Ishikawa (cell line): ENCODE measurements at regions not wholly inside any gene's neighbourhood (a gene's known extent, or its start where the extent isn't known, plus 50 kb on each side); places are given as distances from the start of the nearest gene placed in this dataset.

Source experiments
- CEBPB ChIP-seq: IDR thresholded peaks from 2 replicates; pipeline ENCODE4 v1.6.1; 2012
- CREB1 ChIP-seq: IDR thresholded peaks from 2 replicates; pipeline ENCODE4 v1.6.1; 2012; ENCODE audit warnings: low read depth
- EGR1 ChIP-seq: IDR thresholded peaks from 2 replicates; pipeline ENCODE4 v1.6.1; 2012
- EP300 ChIP-seq: IDR thresholded peaks from 2 replicates; pipeline ENCODE4 v1.6.1; 2012; ENCODE audit warnings: borderline replicate concordance
- FOXM1 ChIP-seq: IDR thresholded peaks from 2 replicates; pipeline ENCODE4 v1.6.1; 2012; ENCODE audit warnings: low read depth, borderline replicate concordance
- MAX ChIP-seq: IDR thresholded peaks from 2 replicates; pipeline ENCODE4 v1.6.1; 2012
- NFIC ChIP-seq: IDR thresholded peaks from 2 replicates; pipeline ENCODE4 v1.6.1; 2012
- RAD21 ChIP-seq: IDR thresholded peaks from 2 replicates; pipeline ENCODE4 v1.6.1; 2012; ENCODE audit warnings: low read depth
- TAF1 ChIP-seq: IDR thresholded peaks from 2 replicates; pipeline ENCODE4 v1.6.1; 2012; ENCODE audit warnings: low read depth, mild to moderate bottlenecking
- TCF12 ChIP-seq: IDR thresholded peaks from 2 replicates; pipeline ENCODE4 v1.6.1; 2012; ENCODE audit warnings: low read depth
- TEAD4 ChIP-seq: IDR thresholded peaks from 2 replicates; pipeline ENCODE4 v1.6.1; 2012
- YY1 ChIP-seq: IDR thresholded peaks from 2 replicates; pipeline ENCODE4 v1.6.1; 2012; ENCODE audit warnings: low read depth
- ZBTB7A ChIP-seq: IDR thresholded peaks from 2 replicates; pipeline ENCODE4 v1.6.1; 2012; ENCODE audit warnings: low read depth
- TF ChIP-seq, protein P1 (sequence below): IDR thresholded peaks from 2 replicates; pipeline ENCODE4 v1.6.1; 2012
- TF ChIP-seq, protein P2 (sequence below): IDR thresholded peaks from 2 replicates; pipeline ENCODE4 v1.6.1; 2012; ENCODE audit warnings: low read depth, mild to moderate bottlenecking

DNA sequence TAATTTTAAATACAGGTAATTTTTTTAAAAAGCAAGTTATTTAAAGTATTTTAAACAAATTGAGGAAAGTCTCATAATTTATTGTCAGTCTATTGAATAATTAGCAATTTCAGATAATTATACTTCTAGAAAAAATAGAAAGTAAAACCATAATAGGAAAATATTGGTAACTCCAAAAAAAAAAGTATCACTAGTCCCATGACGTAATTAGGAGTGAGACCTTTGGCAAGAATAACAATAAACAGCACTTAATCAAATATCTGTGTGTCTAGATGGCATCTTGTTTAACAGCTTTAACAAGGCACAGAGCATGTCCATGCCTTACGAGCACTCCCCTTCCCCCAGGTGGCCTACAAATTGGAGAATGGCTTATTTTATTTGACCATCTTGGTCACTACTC is 1683.6 kb upstream of the AGA start:
- TF ChIP-seq TAF1: no peak
- TF ChIP-seq TCF12: no peak
- TF ChIP-seq FOXM1: no peak
- TF ChIP-seq YY1: no peak
- no peak for TF ChIP-seq NFIC
- no peak for TF ChIP-seq CREB1
- TF ChIP-seq EGR1: no peak

DNA sequence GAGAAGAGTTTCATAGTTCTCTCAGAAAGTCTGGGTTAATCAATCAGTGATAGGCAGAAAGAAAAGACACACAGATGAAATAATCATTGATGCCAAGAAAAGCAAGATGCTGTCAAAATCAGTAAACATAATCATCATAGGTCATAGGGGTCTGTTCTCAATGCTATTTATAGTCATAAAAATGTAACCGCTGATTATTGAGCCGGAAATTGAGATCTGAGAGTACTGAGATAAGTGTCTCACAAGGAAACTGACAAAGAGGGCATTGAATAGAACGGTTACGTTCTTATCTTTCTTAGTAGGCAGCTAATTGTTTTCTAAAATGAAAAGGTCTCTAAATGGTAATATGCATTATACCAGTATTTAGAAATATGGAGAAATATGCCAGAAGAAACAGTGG is 1686.1 kb upstream of the AGA start:
- no peak for TF ChIP-seq TCF12
- no peak for TF ChIP-seq YY1
- TF ChIP-seq MAX: no peak
- no peak for TF ChIP-seq ZBTB7A

DNA sequence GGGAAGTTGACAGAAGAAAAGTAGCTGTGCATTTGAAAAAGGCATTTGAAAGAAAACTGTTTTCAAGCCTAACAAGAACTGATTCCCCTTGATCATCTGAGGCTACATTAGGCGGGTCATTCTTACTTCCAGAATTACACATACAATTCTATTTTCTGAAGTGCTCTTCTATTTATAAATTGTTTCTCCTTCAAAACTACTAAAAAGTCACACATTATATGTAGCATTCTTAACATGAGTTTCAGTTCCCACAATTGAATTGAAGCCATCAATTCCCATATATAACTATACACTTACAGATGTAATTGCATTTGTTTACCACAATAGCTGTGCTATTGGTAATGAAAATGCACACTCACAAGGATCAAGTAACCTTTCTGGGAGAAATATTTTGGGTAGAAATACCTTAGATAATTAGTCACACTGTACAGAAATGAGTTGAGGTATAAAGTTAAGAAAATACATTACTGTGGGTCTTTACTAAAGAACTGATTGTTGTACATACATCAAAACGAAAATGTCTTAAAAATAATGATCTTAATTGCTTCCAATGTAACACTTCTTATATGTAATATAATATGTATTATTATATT is 1688.0 kb upstream of the AGA start:
- TF ChIP-seq, protein P1, sequence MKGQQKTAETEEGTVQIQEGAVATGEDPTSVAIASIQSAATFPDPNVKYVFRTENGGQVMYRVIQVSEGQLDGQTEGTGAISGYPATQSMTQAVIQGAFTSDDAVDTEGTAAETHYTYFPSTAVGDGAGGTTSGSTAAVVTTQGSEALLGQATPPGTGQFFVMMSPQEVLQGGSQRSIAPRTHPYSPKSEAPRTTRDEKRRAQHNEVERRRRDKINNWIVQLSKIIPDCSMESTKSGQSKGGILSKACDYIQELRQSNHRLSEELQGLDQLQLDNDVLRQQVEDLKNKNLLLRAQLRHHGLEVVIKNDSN: no peak
- TF ChIP-seq CREB1 (no peak), TAF1 (no peak), NFIC (no peak), ZBTB7A (no peak), EGR1 (no peak), EP300 (no peak), CEBPB (no peak)

GRCh38 chr4:179145746-179146525 is 1703.7 kb upstream of the AGA start:
- TF ChIP-seq ZBTB7A: no peak
- TF ChIP-seq TEAD4: peak; percentile 59; the same call in 1 of the 2 replicates

GRCh38 chr4:179151770-179152169 is 1709.5 kb upstream of the AGA start:
- TF ChIP-seq CEBPB: no peak
- TF ChIP-seq, protein P1: no peak
- no peak for TF ChIP-seq ZBTB7A
- TF ChIP-seq RAD21: no peak
- no peak for TF ChIP-seq NFIC
- no peak for TF ChIP-seq CREB1
- no peak for TF ChIP-seq FOXM1
- TF ChIP-seq, protein P2, sequence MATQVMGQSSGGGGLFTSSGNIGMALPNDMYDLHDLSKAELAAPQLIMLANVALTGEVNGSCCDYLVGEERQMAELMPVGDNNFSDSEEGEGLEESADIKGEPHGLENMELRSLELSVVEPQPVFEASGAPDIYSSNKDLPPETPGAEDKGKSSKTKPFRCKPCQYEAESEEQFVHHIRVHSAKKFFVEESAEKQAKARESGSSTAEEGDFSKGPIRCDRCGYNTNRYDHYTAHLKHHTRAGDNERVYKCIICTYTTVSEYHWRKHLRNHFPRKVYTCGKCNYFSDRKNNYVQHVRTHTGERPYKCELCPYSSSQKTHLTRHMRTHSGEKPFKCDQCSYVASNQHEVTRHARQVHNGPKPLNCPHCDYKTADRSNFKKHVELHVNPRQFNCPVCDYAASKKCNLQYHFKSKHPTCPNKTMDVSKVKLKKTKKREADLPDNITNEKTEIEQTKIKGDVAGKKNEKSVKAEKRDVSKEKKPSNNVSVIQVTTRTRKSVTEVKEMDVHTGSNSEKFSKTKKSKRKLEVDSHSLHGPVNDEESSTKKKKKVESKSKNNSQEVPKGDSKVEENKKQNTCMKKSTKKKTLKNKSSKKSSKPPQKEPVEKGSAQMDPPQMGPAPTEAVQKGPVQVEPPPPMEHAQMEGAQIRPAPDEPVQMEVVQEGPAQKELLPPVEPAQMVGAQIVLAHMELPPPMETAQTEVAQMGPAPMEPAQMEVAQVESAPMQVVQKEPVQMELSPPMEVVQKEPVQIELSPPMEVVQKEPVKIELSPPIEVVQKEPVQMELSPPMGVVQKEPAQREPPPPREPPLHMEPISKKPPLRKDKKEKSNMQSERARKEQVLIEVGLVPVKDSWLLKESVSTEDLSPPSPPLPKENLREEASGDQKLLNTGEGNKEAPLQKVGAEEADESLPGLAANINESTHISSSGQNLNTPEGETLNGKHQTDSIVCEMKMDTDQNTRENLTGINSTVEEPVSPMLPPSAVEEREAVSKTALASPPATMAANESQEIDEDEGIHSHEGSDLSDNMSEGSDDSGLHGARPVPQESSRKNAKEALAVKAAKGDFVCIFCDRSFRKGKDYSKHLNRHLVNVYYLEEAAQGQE: no peak
- TF ChIP-seq MAX: no peak
- TF ChIP-seq EP300: no peak
- no peak for TF ChIP-seq TEAD4

DNA sequence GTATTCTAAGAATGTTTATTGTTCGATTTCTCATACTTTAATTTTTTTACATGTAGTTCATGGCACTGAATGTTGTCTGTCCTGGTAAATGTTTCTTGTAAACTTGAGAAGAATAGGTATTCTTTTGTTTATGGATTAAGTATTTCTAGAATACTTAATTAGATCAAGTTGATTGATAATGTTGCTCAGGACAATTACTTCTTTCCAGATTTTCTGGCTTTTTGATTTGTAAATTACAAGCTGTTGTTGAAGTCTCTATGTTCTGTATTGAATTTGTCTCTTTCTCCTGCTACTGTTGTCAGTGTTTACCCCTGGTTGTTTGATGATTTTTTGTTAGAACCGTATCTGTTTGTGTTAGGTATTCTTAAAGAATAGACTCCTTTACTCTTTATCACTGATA is 1720.9 kb upstream of the AGA start:
- TF ChIP-seq TCF12: no peak
- TF ChIP-seq TAF1: no peak
- TF ChIP-seq, protein P2: no peak
- TF ChIP-seq TEAD4: no peak
- TF ChIP-seq RAD21: no peak
